Glomerular endothelial cell (primary cell): ENCODE measurements at regions not wholly inside any gene's neighbourhood (a gene's known extent, or its start where the extent isn't known, plus 50 kb on each side); places are given as distances from the start of the nearest gene placed in this dataset.

Experiments
- DNase-seq: peaks from one replicate; pipeline ENCODE4 v3.0.0-alpha.2; 2011; ENCODE audit warnings: low read depth, low spot score; ENCODE audit errors: extremely low read depth

GRCh38 chr6:14250573-14250972 lies 133.0 kb downstream of the CD83 start:
- no peak for DNase-seq

GRCh38 chr6:14252271-14252850 lies 134.8 kb downstream of the CD83 start:
- DNase-seq, result no peak

GRCh38 chr6:14254505-14254904 lies 136.9 kb downstream of the CD83 start:
- no peak for DNase-seq

- DNase-seq, result no peak
These were observed 138.3 kb downstream of the CD83 start for GRCh38 chr6:14255916-14256315.

- no peak for DNase-seq
These were observed 140.5 kb downstream of the CD83 start for GRCh38 chr6:14258117-14258516.

GRCh38 chr6:14258695-14259593 lies 141.4 kb downstream of the CD83 start:
- DNase-seq, result no peak

GRCh38 chr6:14259594-14260152 lies 142.1 kb downstream of the CD83 start:
- no peak for DNase-seq

- DNase-seq, result no peak
These were observed 143.3 kb downstream of the CD83 start for GRCh38 chr6:14260839-14261238.

- DNase-seq, result no peak
These were observed 146.4 kb downstream of the CD83 start for GRCh38 chr6:14263881-14264424.

- DNase-seq, result no peak
These were observed 147.8 kb downstream of the CD83 start for GRCh38 chr6:14265049-14266021.

GRCh38 chr6:14266266-14266665 lies 148.7 kb downstream of the CD83 start:
- no peak for DNase-seq

- DNase-seq, result no peak
These were observed 150.5 kb downstream of the CD83 start for GRCh38 chr6:14267885-14268660.

GRCh38 chr6:14269436-14269835 lies 151.9 kb downstream of the CD83 start:
- DNase-seq, result no peak

GRCh38 chr6:14270142-14270893 lies 152.7 kb downstream of the CD83 start:
- DNase-seq, result no peak

GRCh38 chr6:14270925-14271788 lies 153.6 kb downstream of the CD83 start:
- no peak for DNase-seq

GRCh38 chr6:14271789-14272736 lies 154.5 kb downstream of the CD83 start:
- no peak for DNase-seq

- DNase-seq, result no peak
These were observed 155.1 kb downstream of the CD83 start for GRCh38 chr6:14272737-14273085.
